Neuronal stem cell (in vitro differentiated cells): ENCODE measurements at regions not wholly inside any gene's neighbourhood (a gene's known extent, or its start where the extent isn't known, plus 50 kb on each side); places are given as distances from the start of the nearest gene placed in this dataset.

Experiments used
- DNase-seq: peaks from one replicate; pipeline ENCODE4 v3.0.0-alpha.2; 2013; ENCODE audit warnings: low spot score
- H2AFZ ChIP-seq: one replicate; pipeline ENCODE4 v1.6.1; 2013; ENCODE audit warnings: mild to moderate bottlenecking, low read length, inconsistent platforms
- H2AK5ac ChIP-seq: 2 replicates; pipeline ENCODE4 v1.6.1; 2013; ENCODE audit warnings: low read depth, mild to moderate bottlenecking, inconsistent platforms, low read length, moderate library complexity, mixed read lengths
- H2BK120ac ChIP-seq: 2 replicates; pipeline ENCODE4 v1.6.1; 2013; ENCODE audit warnings: low read depth, mild to moderate bottlenecking, inconsistent platforms, low read length, moderate library complexity, mixed read lengths
- H2BK12ac ChIP-seq: one replicate; pipeline ENCODE4 v1.6.1; 2013; ENCODE audit warnings: low read length, inconsistent platforms
- H2BK15ac ChIP-seq: 2 replicates; pipeline ENCODE4 v1.6.1; 2013; ENCODE audit warnings: mild to moderate bottlenecking, low read length, inconsistent platforms, mixed read lengths
- H2BK5ac ChIP-seq: one replicate; pipeline ENCODE4 v1.6.1; 2013; ENCODE audit warnings: inconsistent platforms, mild to moderate bottlenecking, low read length, moderate library complexity
- H3K14ac ChIP-seq: one replicate; pipeline ENCODE4 v1.6.1; 2013; ENCODE audit warnings: low read length, inconsistent platforms
- H3K18ac ChIP-seq: 2 replicates; pipeline ENCODE4 v1.6.1; 2013; ENCODE audit warnings: low read length, inconsistent platforms
- H3K23ac ChIP-seq: 2 replicates; pipeline ENCODE4 v1.6.1; 2013; ENCODE audit warnings: low read depth, mild to moderate bottlenecking, mixed read lengths, low read length, inconsistent platforms; ENCODE audit not compliant: poor library complexity
- H3K27ac ChIP-seq: replicated peaks from 3 replicates; pipeline ENCODE4 v1.5.1; 2013; ENCODE audit warnings: low read length, inconsistent platforms
- H3K27me3 ChIP-seq, 3 experiments: 2 replicates each; pipeline ENCODE4 v1.6.1; 2013; ENCODE audit warnings: low read length in 3 of 3, mild to moderate bottlenecking in 2 of 3, inconsistent platforms in 1 of 3, low read depth in 1 of 3, mixed read lengths in 1 of 3, moderate library complexity in 1 of 3; ENCODE audit not compliant: control insufficient read depth in 3 of 3, insufficient read depth in 3 of 3
- H3K36me3 ChIP-seq, 2 donors: replicated peaks in 1 of 2; 2 replicates each; pipeline ENCODE4 v1.6.1; 2013; ENCODE audit warnings: low read length in 2 of 2; ENCODE audit not compliant: control insufficient read depth in 2 of 2, insufficient read depth in 2 of 2
- H3K4ac ChIP-seq: 2 replicates; pipeline ENCODE4 v1.6.1; 2013; ENCODE audit warnings: inconsistent platforms, mild to moderate bottlenecking, low read length, moderate library complexity
- H3K4me1 ChIP-seq, 2 donors: 1 replicate in 1 of 2; 2 replicates in 1 of 2; pipeline ENCODE4 v1.6.1; 2013; ENCODE audit warnings: low read length in 2 of 2, low read depth in 1 of 2; ENCODE audit not compliant: control insufficient read depth in 2 of 2, insufficient read depth in 1 of 2
- H3K4me2 ChIP-seq: one replicate; pipeline ENCODE4 v1.6.1; 2013; ENCODE audit warnings: mild to moderate bottlenecking, low read length, inconsistent platforms; ENCODE audit not compliant: insufficient read depth, poor library complexity, severe bottlenecking
- H3K4me3 ChIP-seq, 2 donors: 2 replicates each; pipeline ENCODE4 v1.5.1; 2013; ENCODE audit warnings: low read length in 2 of 2, mild to moderate bottlenecking in 2 of 2, inconsistent platforms in 1 of 2, moderate library complexity in 1 of 2
- H3K79me1 ChIP-seq: one replicate; pipeline ENCODE4 v1.6.1; 2013; ENCODE audit warnings: low read depth, mild to moderate bottlenecking, inconsistent platforms, low read length, moderate library complexity
- H3K9ac ChIP-seq: one replicate; pipeline ENCODE4 v1.6.1; 2013; ENCODE audit warnings: mild to moderate bottlenecking, low read depth, low read length, inconsistent platforms; ENCODE audit not compliant: poor library complexity
- H3K9me3 ChIP-seq, 2 donors: replicated peaks in 1 of 2; 2 replicates each; pipeline versions ENCODE3 to v1.6.1; 2013; ENCODE audit warnings: low read length in 2 of 2, mild to moderate bottlenecking in 2 of 2, inconsistent platforms in 1 of 2, low read depth in 1 of 2, mixed read lengths in 1 of 2, moderate library complexity in 1 of 2; ENCODE audit not compliant: control insufficient read depth in 2 of 2, insufficient read depth in 1 of 2
- H4K8ac ChIP-seq: one replicate; pipeline ENCODE4 v1.6.1; 2013; ENCODE audit warnings: low read depth, mild to moderate bottlenecking, inconsistent platforms, low read length, moderate library complexity
- H4K91ac ChIP-seq: one replicate; pipeline ENCODE4 v1.6.1; 2013; ENCODE audit warnings: low read length, low read depth, mild to moderate bottlenecking, inconsistent platforms; ENCODE audit not compliant: poor library complexity
- WGBS, 2 donors: extraction: QIAGEN DNeasy Blood & Tissue Kit; methylation state at CpG; one replicate each; pipeline ENCODE4 v1.1.7; 2013; ENCODE audit warnings: missing lambda C conversion rate in 2 of 2, mixed read lengths in 1 of 2; ENCODE audit not compliant: insufficient read length in 2 of 2, insufficient replicate concordance in 1 of 2; ENCODE audit errors: extremely low coverage in 2 of 2; 5-methylcytosine and 5-hydroxymethylcytosine counted together

GRCh38 chr2:221635949-221636348 lies 63.8 kb upstream of the EPHA4 start:
- Histone ChIP-seq H4K8ac (no peak overlapping the region), H2BK15ac (no peak overlapping the region), H3K4me1 (no peaks in the 10 kb centered on the region), H3K9me3 (no peaks in the 10 kb centered on the region), H3K36me3 (no peaks in the 10 kb centered on the region), H2AK5ac (no peak overlapping the region), H3K4me2 (no peak overlapping the region), H3K23ac (no peak overlapping the region), H3K27me3 (no peaks in the 10 kb centered on the region), H2AFZ (no peak overlapping the region), H3K9ac (no peak overlapping the region), H4K91ac (no peak overlapping the region), H2BK12ac (no peak overlapping the region), H3K18ac (no peak overlapping the region), H3K4me3 (no peak overlapping the region), H3K79me1 (no peaks in the 10 kb centered on the region), H3K27ac (no peak overlapping the region), H3K14ac (no peak overlapping the region), H2BK120ac (no peak overlapping the region), H3K4ac (no peak overlapping the region), H2BK5ac (no peak overlapping the region)
- no peak for DNase-seq

- Histone ChIP-seq H3K9ac (no peak overlapping the region), H2AK5ac (no peak overlapping the region), H4K91ac (no peak overlapping the region), H3K27ac (no peak overlapping the region), H3K79me1 (no peaks in the 10 kb centered on the region), H2BK120ac (no peak overlapping the region), H2BK12ac (no peak overlapping the region), H3K4me2 (no peak overlapping the region), H3K23ac (no peak overlapping the region), H4K8ac (no peak overlapping the region), H2BK15ac (no peak overlapping the region), H3K9me3 (no peaks in the 10 kb centered on the region), H2AFZ (no peak overlapping the region), H3K14ac (no peak overlapping the region), H3K4ac (no peak overlapping the region), H3K4me3 (no peak overlapping the region), H3K27me3 (no peaks in the 10 kb centered on the region), H3K36me3 (no peaks in the 10 kb centered on the region), H3K4me1 (no peaks in the 10 kb centered on the region), H3K18ac (no peak overlapping the region), H2BK5ac (no peak overlapping the region)
- DNase-seq, result no peak
- WGBS, 2 donors, result no CpG with 5 or more reads among the region's 5 CpGs
Observed at GRCh38 chr2:221629468-221629867, 57.4 kb upstream of the EPHA4 start.

GRCh38 chr2:221624475-221624874 lies 52.4 kb upstream of the EPHA4 start:
- no peak overlapping the region for H2BK15ac ChIP-seq
- H3K36me3 ChIP-seq, result no peaks in the 10 kb centered on the region
- H3K23ac ChIP-seq, result no peak overlapping the region
- WGBS, 2 donors, result no CpG with 5 or more reads among the region's 1 CpG
- no peak overlapping the region for H2BK12ac ChIP-seq
- H4K8ac ChIP-seq, result no peak overlapping the region
- no peaks in the 10 kb centered on the region for H3K9me3 ChIP-seq
- DNase-seq, result no peak
- H2BK5ac ChIP-seq, result no peak overlapping the region
- no peak overlapping the region for H3K27ac ChIP-seq
- H3K4me3 ChIP-seq, result no peak overlapping the region
- no peak overlapping the region for H2AFZ ChIP-seq
- no peak overlapping the region for H2AK5ac ChIP-seq
- H3K27me3 ChIP-seq, result no peaks in the 10 kb centered on the region
- no peaks in the 10 kb centered on the region for H3K4me1 ChIP-seq
- H3K9ac ChIP-seq, result no peak overlapping the region
- H3K18ac ChIP-seq, result no peak overlapping the region
- H2BK120ac ChIP-seq, result no peak overlapping the region
- H3K4me2 ChIP-seq, result no peak overlapping the region
- no peak overlapping the region for H3K14ac ChIP-seq
- H4K91ac ChIP-seq, result no peak overlapping the region
- no peaks in the 10 kb centered on the region for H3K79me1 ChIP-seq
- H3K4ac ChIP-seq, result no peak overlapping the region
